ENCODE measurements at regions not wholly inside any gene's neighbourhood (a gene's known extent, or its start where the extent isn't known, plus 50 kb on each side); places are given as distances from the start of the nearest gene placed in this dataset.

DNA sequence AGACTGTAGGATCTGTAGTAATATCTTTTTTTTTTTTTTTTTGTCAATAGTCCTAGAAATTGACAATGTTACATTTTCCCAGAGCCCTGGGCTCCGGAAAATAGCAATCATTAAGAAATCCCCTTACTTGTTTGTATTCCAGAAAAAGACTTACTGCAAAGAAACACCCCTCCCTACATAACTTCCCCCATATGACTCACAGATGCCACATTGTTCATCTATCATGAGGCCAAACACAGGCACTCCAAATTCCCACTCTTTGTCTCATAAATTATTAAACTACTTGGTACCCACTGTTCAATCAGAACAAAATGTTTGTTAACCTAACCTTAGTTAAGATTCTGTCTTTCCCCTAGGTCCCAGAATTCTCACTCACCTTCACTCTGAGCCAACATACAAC lies 53.5 kb downstream of the TEX51 start:
- CTCF ChIA-PET: no interaction called here
- no peaks in the 10 kb centered on the region for H3K9me3 ChIP-seq
- TF ChIP-seq, protein P1, sequence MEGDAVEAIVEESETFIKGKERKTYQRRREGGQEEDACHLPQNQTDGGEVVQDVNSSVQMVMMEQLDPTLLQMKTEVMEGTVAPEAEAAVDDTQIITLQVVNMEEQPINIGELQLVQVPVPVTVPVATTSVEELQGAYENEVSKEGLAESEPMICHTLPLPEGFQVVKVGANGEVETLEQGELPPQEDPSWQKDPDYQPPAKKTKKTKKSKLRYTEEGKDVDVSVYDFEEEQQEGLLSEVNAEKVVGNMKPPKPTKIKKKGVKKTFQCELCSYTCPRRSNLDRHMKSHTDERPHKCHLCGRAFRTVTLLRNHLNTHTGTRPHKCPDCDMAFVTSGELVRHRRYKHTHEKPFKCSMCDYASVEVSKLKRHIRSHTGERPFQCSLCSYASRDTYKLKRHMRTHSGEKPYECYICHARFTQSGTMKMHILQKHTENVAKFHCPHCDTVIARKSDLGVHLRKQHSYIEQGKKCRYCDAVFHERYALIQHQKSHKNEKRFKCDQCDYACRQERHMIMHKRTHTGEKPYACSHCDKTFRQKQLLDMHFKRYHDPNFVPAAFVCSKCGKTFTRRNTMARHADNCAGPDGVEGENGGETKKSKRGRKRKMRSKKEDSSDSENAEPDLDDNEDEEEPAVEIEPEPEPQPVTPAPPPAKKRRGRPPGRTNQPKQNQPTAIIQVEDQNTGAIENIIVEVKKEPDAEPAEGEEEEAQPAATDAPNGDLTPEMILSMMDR (IDR thresholded peaks at IDR 0.05): no peak
- TF ChIP-seq ZNF302 (CRISPR knock-in tag; IDR thresholded peaks at IDR 0.05): no peak
- TF ChIP-seq HEYL (CRISPR knock-in tag; IDR thresholded peaks at IDR 0.05): no peak
- no peak for TF ChIP-seq JUN (IDR thresholded peaks at IDR 0.05)
- no peak for TF ChIP-seq CBX2 (IDR thresholded peaks at IDR 0.05; ENCODE audit: borderline replicate concordance, low read depth)
- no peak for TF ChIP-seq CBX8 (IDR thresholded peaks at IDR 0.05)
- no peak for TF ChIP-seq MYC (IDR thresholded peaks at IDR 0.05; ENCODE audit: borderline replicate concordance, low read length)
- no peak for TF ChIP-seq RNF2 (IDR thresholded peaks at IDR 0.05; ENCODE audit: borderline replicate concordance, low read depth)
- H3K4me2 ChIP-seq: no peak overlapping the region
- DNase-seq (ENCODE audit: low read depth in 1 of 2, low spot score in 1 of 2) (no peak), FAIRE-seq (no peak), ATAC-seq (no peak)
- no peak overlapping the region for H3K27ac ChIP-seq
- POLR2A ChIA-PET: no interaction called here
- 33% methylated on average over 1 of the region's 1 CpG for WGBS (ENCODE audit: missing lambda C conversion rate)
- H3K4me3 ChIP-seq: no peak overlapping the region
- H3K4me1 ChIP-seq: no peaks in the 10 kb centered on the region

DNA sequence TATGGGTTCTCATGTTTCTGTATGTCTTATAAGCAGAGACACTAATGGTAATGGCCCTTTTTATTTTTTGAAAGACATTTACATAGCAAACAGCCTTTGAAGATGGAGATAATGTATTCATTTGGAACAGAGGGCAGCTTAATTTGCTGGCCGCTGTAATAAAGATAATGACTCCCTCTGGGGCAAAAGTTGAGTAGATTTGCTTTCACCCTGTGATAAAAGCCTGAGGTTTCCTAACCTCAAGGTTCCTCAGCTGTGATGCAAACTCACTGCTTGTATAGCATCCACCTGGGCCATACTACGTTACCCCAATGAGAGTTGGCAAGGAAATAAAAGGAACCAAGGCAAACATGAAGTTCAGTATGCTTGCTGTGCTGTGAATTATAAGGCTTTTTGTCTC lies 54.8 kb downstream of the TEX51 start:
- POLR2A ChIA-PET: no interaction called here

More for the DNA sequence above, 54.8 kb downstream of the TEX51 start:
- no peak for TF ChIP-seq RARB (CRISPR knock-in tag; IDR thresholded peaks at IDR 0.05)
- no peak for TF ChIP-seq HOXA7 (CRISPR knock-in tag; IDR thresholded peaks at IDR 0.05)
- no peak for TF ChIP-seq JUN (IDR thresholded peaks at IDR 0.05)
- TF ChIP-seq, protein P2, sequence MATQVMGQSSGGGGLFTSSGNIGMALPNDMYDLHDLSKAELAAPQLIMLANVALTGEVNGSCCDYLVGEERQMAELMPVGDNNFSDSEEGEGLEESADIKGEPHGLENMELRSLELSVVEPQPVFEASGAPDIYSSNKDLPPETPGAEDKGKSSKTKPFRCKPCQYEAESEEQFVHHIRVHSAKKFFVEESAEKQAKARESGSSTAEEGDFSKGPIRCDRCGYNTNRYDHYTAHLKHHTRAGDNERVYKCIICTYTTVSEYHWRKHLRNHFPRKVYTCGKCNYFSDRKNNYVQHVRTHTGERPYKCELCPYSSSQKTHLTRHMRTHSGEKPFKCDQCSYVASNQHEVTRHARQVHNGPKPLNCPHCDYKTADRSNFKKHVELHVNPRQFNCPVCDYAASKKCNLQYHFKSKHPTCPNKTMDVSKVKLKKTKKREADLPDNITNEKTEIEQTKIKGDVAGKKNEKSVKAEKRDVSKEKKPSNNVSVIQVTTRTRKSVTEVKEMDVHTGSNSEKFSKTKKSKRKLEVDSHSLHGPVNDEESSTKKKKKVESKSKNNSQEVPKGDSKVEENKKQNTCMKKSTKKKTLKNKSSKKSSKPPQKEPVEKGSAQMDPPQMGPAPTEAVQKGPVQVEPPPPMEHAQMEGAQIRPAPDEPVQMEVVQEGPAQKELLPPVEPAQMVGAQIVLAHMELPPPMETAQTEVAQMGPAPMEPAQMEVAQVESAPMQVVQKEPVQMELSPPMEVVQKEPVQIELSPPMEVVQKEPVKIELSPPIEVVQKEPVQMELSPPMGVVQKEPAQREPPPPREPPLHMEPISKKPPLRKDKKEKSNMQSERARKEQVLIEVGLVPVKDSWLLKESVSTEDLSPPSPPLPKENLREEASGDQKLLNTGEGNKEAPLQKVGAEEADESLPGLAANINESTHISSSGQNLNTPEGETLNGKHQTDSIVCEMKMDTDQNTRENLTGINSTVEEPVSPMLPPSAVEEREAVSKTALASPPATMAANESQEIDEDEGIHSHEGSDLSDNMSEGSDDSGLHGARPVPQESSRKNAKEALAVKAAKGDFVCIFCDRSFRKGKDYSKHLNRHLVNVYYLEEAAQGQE (IDR thresholded peaks at IDR 0.05): no peak
- TF ChIP-seq EHF (CRISPR knock-in tag; IDR thresholded peaks at IDR 0.05): no peak
- no peak for TF ChIP-seq BCL3 (IDR thresholded peaks at IDR 0.05)
- TF ChIP-seq BHLHE40 (IDR thresholded peaks at IDR 0.05; ENCODE audit: low read depth, low read length): no peak
- no peak for TF ChIP-seq POLR2A (IDR thresholded peaks at IDR 0.05; ENCODE audit: low read length)
- no peak for TF ChIP-seq KDM5A (IDR thresholded peaks at IDR 0.05)
- TF ChIP-seq, protein P3, sequence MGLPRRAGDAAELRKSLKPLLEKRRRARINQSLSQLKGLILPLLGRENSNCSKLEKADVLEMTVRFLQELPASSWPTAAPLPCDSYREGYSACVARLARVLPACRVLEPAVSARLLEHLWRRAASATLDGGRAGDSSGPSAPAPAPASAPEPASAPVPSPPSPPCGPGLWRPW (IDR thresholded peaks at IDR 0.05): no peak
- TF ChIP-seq JUNB (IDR thresholded peaks at IDR 0.05): no peak
- no peak for TF ChIP-seq RCOR1 (IDR thresholded peaks at IDR 0.05; ENCODE audit: low read depth, low read length)
- no peak for TF ChIP-seq PHF8 (IDR thresholded peaks at IDR 0.05; ENCODE audit: borderline replicate concordance, low read depth)
- no peak for TF ChIP-seq SMC3 (IDR thresholded peaks at IDR 0.05)
- no peak for TF ChIP-seq ZNF302 (CRISPR knock-in tag; IDR thresholded peaks at IDR 0.05)
- no peak for TF ChIP-seq MAZ (IDR thresholded peaks at IDR 0.05; ENCODE audit: borderline replicate concordance, low read depth, low read length)
- no peak for TF ChIP-seq SREBF2 (IDR thresholded peaks at IDR 0.05)
- no peak for TF ChIP-seq GATA3 (IDR thresholded peaks at IDR 0.05; ENCODE audit: borderline replicate concordance)
- H3K4me2 ChIP-seq: no peak overlapping the region
- no peak overlapping the region for H3K27ac ChIP-seq
- FAIRE-seq (no peak), ATAC-seq (no peak), DNase-seq (ENCODE audit: low read depth in 1 of 2, low spot score in 1 of 2) (no peak)
- no peaks in the 10 kb centered on the region for H3K4me1 ChIP-seq
- CTCF ChIA-PET: no interaction called here
- 35% methylated on average over 2 of the region's 2 CpGs for WGBS (ENCODE audit: missing lambda C conversion rate)
- H3K4me3 ChIP-seq: no peak overlapping the region
- H3K9me3 ChIP-seq: no peaks in the 10 kb centered on the region

Measured in A549 (cell line).